NCI-H345 (cell line): ENCODE measurements at regions not wholly inside any gene's neighbourhood (a gene's known extent, or its start where the extent isn't known, plus 50 kb on each side); places are given as distances from the start of the nearest gene placed in this dataset.

Source experiments
- DNase-seq: peaks from one replicate; lab custom pipeline; 2025; lab: John Stamatoyannopoulos, UW

DNA sequence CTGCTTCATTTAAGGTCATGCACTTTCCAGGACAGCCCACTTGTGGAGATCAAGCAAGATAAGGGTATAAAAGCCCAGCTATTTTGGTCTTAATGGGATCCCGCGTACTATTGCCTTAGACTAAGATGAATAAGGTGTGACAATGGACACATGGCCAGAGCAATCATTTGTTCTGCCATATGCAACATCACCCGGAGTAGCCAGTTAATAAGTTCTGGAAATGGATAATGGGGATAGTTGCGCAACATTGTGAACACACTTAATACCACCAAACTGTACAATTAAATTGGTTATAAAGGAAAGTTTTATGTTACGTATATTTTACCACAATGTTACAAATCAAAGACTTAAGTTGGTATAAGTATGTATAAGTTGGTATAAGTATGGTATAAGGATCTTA is 674.5 kb downstream of the HDGFL1 start:
- DNase-seq, result no peak

- no peak for DNase-seq
Observed at GRCh38 chr6:23244300-23244699, 674.9 kb downstream of the HDGFL1 start.

- no peak for DNase-seq
Observed at GRCh38 chr6:23245572-23245971, 676.2 kb downstream of the HDGFL1 start.

DNA sequence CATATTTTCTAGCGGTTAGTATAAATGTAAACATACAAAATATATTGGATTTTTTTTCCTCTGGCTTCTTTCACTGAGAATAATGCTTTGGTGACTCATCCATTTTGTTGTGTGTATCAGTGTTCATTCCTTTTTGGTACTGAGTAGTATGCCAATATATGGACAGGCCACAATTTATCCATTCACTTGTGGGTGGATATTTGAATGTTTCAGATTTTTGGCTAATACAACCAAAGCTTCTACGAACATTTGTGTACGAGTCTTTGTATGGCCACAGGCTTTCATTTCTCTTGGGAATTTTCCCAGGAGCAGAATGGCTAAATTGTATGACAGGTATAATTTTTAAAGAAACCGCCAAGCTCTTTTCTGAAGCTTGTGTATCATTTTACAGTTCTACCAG is 677.5 kb downstream of the HDGFL1 start:
- no peak for DNase-seq

GRCh38 chr6:23250556-23250955 is 681.2 kb downstream of the HDGFL1 start:
- DNase-seq, result no peak

- no peak for DNase-seq
Observed at GRCh38 chr6:23262864-23263263, 693.5 kb downstream of the HDGFL1 start.

GRCh38 chr6:23265270-23265669 is 695.9 kb downstream of the HDGFL1 start:
- no peak for DNase-seq

DNA sequence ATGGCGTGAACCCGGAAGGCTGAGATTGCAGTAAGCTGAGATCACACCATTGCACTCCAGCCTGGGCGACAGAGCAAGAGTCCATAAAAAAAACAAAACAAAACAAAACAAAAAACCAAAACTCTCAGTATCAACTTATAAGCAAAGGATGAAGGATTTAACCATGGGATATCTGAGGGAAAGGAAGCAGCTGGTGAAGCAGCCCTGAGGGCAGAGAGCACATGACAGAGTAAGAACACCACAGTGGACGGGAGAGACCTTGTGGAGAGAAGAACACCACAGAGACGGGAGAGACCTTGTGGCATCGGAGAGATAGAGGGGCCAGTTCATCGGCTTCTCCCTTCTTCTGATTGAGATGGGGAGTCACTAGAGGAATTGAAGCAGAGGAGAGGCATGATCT is 697.2 kb downstream of the HDGFL1 start:
- DNase-seq, result no peak

DNA sequence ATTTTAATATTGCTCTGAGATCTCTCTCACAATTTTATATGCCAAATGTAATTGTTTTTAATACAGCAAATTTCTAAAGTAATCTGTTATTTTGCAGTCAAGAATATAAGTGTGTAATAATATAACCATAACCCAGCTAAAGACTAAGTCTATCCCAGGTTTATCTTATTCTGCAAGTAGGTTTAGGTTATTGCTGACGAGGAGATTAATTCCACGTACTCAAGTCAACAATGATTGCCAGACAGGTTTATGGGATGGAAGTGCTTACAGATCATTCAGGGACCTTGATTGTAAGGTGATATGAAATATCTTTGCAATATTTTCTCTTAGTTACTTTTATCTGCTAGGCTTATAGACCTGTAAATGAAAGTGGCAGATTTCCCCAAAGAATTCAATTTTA is 698.3 kb downstream of the HDGFL1 start:
- no peak for DNase-seq

DNA sequence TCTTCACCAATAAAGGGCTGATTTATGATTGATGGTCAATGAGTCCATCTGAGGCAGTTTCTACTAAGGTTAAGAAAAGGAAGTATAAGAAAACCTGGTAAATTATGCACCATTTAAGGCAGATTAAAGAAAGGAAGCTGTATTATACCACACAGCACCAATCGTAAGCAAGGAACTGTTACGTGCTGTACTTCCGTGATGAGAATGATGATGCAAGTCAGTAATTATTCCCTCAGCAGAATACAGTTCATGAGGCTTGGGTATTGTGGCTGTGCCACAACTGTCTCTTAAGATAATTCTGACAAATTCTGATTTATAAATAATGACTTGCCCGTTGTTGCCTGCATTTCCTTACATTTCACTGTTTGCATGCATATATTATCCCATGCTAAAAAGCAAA is 699.0 kb downstream of the HDGFL1 start:
- no peak for DNase-seq

- no peak for DNase-seq
Observed at GRCh38 chr6:23269436-23269835, 700.1 kb downstream of the HDGFL1 start.

DNA sequence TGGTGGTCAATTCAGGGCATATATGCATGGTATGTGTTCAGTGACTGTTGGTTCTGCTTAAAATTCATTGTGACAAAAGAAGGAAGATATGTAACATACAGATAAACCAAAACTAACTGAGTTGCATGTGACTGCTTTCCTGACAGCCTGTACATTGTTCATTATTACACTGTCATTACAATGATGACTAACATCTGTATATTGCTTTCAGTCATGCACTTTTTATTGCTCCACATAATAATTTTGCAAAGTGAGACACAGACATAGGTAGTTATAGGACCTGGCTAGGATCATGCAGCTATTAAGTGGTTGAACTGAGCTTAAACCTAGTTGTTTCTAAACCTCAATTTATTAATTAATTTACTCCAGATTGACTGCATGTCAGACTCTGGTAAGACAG is 703.2 kb downstream of the HDGFL1 start:
- no peak for DNase-seq

DNA sequence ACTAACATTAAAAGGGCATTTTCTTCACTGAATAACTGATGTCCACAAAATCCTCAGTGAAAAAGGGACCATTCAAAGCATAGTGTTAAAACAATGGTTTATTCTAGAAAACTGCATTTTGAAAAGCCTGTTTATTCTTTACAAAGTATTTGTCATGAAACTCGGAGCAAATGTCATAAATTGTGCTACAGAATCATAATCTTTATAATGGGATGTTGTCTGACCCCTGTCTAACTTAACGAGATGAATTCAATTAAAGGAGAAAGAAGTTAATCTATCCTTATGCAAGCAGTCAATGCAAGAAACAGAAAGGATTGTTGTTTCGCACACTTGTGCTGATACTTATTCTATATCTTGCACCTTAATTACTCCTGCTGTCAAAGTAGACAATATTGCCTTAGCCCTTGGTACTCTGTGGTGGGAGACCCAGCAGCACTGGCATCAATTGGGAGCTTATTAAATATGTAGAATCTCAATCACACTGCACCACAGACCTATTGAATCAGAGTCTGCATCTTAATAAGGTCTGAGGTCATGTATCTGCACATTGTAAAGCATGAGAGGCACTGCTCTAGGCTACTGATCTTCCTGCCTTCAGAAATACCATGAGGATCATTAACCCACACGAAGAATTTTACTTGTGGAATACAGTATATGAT is 708.3 kb downstream of the HDGFL1 start:
- DNase-seq, result no peak

DNA sequence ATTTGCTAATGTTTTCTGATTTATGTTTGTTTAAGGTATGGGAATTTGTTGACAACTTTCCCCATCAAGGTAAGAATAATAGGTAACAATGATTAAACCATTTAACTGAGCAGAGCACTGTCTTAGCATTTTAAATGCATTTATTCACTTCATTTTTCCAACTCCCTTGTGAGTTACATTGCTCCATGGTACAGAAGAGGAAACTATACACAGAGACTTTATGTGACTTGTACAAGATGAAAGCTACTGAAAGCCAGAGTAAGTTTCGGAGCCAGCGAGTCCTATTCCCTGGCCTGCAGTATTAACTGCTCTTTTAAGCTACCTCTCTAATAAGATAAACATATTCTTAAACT is 708.8 kb downstream of the HDGFL1 start:
- no peak for DNase-seq

DNA sequence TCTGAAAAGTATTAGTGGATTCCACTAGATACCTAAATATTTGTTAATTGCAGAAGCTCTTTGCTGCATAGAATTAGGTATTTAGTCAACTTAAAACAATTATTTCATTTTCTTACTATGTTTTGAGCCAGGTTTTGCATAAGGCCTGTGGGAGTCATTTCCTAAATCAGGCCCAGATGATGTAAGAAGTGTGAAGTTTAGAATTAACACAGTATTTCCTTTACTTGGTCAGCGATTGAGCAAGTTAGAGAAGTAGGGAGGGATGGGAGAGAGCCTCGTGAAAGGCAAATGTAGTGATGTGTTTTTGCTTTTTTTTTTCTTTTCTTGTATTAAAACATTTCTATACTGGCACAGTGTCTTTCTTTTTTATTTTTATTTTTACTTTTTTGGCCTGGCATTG is 711.1 kb downstream of the HDGFL1 start:
- DNase-seq, result no peak

- no peak for DNase-seq
Observed at GRCh38 chr6:23282252-23283021, 713.1 kb downstream of the HDGFL1 start.

DNA sequence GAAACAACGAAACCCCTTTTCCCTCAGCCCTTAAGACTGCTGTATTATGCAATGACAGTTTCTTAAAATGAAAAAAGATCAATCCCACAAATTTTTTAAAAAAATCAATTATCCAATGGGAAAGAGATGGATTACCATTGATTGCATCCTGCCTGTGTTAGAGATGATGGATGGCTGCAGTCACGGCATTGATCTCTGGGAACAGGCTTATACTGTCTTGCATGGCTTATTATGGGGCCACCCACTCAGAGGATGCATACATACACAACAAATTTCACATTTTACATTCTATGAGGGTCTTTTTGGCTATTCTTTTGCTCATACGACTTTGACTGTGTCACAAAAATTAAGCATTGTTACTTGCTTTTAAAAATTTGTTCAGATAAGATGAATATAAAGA is 724.3 kb downstream of the HDGFL1 start:
- no peak for DNase-seq

DNA sequence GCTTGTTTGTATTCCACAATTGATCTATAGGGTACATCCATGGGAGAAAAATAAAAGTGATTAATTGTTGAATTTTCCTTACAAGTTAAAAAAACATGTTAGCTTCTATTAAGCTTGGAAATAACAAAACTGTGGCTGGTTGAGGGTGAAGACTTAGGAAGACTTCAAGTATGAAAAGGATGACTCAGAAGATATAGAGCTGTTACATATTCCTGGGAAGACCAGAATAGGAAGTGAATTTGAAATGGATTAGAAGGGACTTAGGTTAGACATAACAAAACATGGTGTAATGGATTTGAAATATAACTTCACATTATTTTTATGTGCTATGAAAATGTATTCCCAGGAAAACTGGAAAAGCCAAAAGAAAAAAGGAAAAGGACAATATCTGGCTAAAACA is 732.2 kb downstream of the HDGFL1 start:
- DNase-seq, result no peak

GRCh38 chr6:23302514-23302913 is 733.1 kb downstream of the HDGFL1 start:
- no peak for DNase-seq

GRCh38 chr6:23305325-23305943 is 736.1 kb downstream of the HDGFL1 start:
- no peak for DNase-seq

DNA sequence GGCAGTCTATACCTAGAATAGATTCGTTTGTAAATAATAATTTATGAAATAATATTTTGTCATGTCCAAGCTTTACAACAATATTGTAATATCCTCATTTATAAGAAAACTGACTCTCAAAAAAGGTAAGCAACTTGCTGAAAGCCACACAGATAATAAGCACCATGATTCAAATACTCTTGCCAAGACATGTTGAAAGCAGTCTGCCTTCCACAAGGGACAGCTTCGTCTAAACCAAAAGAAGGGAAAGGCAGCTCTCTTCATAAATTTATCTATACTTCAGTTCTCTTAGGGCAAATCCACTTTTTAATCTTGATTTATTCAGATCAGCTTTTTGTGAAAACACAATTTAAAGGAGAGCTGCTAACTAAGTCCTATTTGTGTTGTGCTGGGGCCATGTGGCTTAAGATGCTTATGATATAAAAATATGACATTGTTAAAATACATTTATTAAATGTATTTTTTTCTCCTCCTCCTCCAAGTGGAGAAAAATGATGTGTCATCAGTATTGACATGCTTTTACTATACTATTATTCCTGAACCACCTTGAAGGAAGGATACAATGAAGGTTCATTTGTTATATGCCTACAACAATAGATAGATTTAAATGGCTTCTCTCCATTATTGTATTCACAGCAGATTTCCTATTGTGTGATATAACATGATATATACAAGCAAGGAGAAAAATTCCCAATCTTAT is 737.0 kb downstream of the HDGFL1 start:
- DNase-seq, result no peak

GRCh38 chr6:23307516-23307915 is 738.1 kb downstream of the HDGFL1 start:
- peak; percentile 50 for DNase-seq

GRCh38 chr6:23308166-23308565 is 738.8 kb downstream of the HDGFL1 start:
- DNase-seq, result no peak
